Head of caudate nucleus (tissue), 42 donors: ENCODE measurements at regions not wholly inside any gene's neighbourhood (a gene's known extent, or its start where the extent isn't known, plus 50 kb on each side); places are given as distances from the start of the nearest gene placed in this dataset.

Experiments used
- DNase-seq, 42 donors: peaks; one replicate each; pipeline versions ENCODE4 v3.0.0 to v3.0.0-alpha.2; 2020 to 2021; ENCODE audit warnings: mixed read lengths in 7 of 42
- intact Hi-C: fragments of 100-400 bp; cut with DNase I; formaldehyde crosslinking; loops from one replicate; pipeline ENCODE4 v1.15.0; 2022

- intact Hi-C loops = no loop called here
- no peak for DNase-seq
Measured at GRCh38 chr2:200013906-200014305, 58.5 kb downstream of the MAIP1 start.

DNA sequence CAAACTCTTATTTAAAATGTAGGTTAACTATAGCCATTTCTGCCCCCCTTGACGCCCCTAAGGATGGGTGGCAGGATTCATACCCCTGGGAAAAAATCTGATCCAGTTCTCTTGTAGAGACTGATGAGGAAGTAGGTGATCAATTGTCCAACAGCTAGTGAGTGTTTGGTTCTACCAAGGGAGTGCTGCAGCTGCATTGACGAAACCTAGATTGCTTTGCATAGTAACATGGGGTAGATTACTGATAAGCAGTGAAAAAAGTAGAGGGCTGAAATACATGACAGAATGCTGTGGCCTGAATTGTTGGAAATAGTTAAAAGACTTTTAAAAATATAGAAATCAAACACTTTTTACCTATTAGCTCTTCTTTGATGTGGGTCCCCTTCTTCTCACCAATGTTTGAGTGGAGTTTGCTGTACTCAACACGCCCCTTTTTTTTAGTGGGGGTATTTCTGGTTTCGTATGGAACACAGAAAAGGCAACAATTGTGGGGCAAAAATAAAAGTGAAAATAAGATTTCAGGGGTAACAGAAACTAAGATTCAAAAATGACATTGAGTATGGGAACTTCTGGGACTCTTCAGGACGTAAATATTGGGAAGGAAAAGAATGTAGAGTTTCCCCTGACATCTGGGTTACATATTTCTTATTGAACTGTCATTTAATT lies 66.2 kb downstream of the MAIP1 start:
- intact Hi-C loops = no loop called here
- DNase-seq = no peak

DNA sequence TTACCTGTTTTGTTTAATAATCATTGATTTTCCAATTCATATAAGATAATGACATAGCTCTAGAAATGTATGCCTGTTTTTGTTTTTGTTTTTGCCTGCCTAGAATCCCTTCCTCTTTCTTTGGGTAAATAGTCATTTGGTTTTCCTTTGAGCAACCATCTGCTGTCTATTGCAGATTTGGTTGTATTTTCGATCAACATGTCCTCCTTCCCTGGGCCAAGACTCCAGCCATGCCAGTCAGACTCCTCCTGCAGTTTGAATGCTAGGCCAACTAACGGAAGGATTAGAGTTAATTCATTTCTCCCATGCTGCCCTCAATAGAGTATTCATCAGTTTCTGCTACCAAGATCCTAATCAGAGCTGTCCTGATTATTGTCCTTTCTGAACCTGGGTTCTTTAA lies 67.1 kb downstream of the MAIP1 start:
- no peak for DNase-seq
- intact Hi-C loops = no loop called here

GRCh38 chr2:200023570-200023969 lies 68.2 kb downstream of the MAIP1 start:
- no peak for DNase-seq
- intact Hi-C loops = no loop called here

GRCh38 chr2:200025717-200026116 lies 70.3 kb downstream of the MAIP1 start:
- DNase-seq = no peak
- intact Hi-C loops = no loop called here

- no peak for DNase-seq
- intact Hi-C loops = no loop called here
Measured at GRCh38 chr2:200026332-200027230, 71.2 kb downstream of the MAIP1 start.

DNA sequence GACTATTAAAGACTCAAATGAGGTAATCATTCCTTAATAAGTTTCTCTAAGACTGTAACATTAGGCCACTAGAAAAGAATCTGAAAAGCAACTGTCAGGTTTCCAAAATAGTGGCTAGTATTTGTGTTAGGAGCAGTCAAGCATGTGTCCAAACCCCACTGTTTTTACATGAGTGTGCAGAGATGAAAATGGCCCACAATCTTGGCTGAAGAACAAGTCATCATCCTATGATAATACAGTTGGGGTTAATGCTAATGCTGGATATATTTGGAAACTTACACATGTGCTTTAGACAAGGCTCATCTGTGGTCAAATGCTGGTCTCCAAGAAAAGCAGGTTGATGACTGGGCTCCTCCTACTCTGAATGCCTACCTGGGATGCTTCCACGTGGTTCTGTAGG lies 73.6 kb downstream of the MAIP1 start:
- intact Hi-C loops = no loop called here

DNA sequence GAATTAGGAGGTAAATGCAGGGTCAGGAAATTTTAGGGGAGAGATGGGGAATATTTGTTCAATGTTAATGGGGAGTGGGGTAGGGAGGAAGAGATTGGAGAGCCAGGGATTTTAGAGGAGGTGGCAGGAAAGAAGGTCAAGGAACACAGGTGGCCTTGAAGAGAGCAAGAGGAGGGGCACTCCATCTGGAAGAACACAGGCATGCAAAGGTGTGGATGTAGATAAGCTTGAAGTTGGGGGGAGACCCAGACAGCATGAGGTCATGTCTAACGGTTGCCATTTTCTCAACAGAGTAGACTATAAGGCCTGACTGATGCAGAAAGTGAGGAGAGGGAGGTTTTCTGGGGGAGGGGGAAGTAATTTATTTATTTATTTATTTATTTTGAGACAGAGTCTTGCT lies 77.5 kb downstream of the MAIP1 start:
- DNase-seq = no peak
- intact Hi-C loops = no loop called here

More for the DNA sequence above, 73.6 kb downstream of the MAIP1 start:
- no peak for DNase-seq

- intact Hi-C loops = no loop called here
- DNase-seq = no peak
Measured at GRCh38 chr2:200033929-200034328, 78.5 kb downstream of the MAIP1 start.

GRCh38 chr2:200034816-200035215 lies 79.4 kb downstream of the MAIP1 start:
- intact Hi-C loops = no loop called here
- no peak for DNase-seq

DNA sequence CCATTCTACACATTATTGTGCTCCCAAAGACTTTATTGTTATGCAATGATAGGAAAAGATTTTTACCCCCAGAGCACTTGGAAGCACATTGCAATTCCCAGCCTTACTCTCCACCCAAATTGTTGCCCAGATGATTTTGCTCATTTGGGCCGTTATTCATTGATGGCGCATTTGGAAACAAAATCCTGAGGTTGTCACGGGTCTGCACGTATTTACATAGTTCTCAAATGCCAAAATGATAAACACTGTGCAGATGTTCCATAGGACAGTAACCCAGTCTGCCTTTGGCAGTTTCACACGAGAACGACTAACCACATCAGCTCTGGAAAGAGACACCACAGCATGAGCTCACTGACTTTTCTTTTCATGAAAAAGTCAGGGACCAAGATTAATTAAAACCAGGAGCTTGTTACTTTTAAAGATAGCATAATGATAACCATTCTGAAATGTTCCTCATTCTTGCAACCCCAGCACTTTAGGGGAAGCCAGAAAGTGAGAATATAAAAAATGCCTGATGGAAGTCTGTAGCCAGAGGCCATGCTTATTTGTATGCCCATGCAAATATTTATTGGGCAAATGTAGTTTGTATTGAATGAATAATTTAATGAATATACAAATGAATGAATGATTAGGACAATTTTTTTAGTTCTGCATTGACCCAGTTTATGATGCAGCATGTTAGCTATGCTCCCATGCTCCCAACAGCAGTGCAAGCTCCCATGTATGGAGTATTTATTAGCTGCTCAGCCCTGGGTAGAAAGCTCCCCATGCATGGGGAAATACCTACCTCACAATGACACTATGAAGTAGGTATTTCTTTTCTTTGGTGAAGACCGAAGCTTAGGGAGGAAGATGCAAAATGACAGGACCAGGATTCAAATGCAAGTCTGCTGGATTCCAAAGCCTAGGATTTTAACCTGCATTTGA lies 84.6 kb downstream of the MAIP1 start:
- intact Hi-C loops = no loop called here
- DNase-seq = no peak

- no peak for DNase-seq
- intact Hi-C loops = no loop called here
Measured at GRCh38 chr2:200040831-200041230, 85.4 kb downstream of the MAIP1 start.

GRCh38 chr2:200041639-200042038 lies 86.3 kb downstream of the MAIP1 start:
- no peak for DNase-seq
- intact Hi-C loops = no loop called here

- DNase-seq = no peak
- intact Hi-C loops = no loop called here
Measured at GRCh38 chr2:200042102-200042735, 86.8 kb downstream of the MAIP1 start.

DNA sequence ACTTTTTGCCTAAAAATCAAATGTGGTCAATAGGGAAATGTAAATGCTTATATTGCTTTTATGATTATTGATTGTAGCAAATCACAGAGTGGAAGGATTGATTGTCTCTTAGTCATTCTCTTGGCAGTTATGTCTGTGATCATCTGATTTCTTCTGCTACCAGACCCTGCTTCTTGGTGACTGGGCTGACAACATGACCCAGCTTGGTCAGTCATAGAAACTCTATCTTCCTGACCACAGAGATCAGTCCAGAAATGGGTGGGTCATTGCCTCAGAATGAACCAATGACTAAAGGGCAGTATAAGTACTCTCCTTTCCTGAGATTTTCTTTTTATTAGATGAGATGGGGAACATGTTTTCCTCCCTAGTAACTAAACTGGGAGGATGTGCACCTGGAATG lies 87.6 kb downstream of the MAIP1 start:
- no peak for DNase-seq
- intact Hi-C loops = no loop called here

- DNase-seq = no peak
- intact Hi-C loops = no loop called here
Measured at GRCh38 chr2:200044453-200044852, 89.1 kb downstream of the MAIP1 start.

- no peak for DNase-seq
- intact Hi-C loops = no loop called here
Measured at GRCh38 chr2:200048421-200048820, 93.0 kb downstream of the MAIP1 start.

GRCh38 chr2:200049086-200049485 lies 93.7 kb downstream of the MAIP1 start:
- DNase-seq = no peak
- intact Hi-C loops = no loop called here

DNA sequence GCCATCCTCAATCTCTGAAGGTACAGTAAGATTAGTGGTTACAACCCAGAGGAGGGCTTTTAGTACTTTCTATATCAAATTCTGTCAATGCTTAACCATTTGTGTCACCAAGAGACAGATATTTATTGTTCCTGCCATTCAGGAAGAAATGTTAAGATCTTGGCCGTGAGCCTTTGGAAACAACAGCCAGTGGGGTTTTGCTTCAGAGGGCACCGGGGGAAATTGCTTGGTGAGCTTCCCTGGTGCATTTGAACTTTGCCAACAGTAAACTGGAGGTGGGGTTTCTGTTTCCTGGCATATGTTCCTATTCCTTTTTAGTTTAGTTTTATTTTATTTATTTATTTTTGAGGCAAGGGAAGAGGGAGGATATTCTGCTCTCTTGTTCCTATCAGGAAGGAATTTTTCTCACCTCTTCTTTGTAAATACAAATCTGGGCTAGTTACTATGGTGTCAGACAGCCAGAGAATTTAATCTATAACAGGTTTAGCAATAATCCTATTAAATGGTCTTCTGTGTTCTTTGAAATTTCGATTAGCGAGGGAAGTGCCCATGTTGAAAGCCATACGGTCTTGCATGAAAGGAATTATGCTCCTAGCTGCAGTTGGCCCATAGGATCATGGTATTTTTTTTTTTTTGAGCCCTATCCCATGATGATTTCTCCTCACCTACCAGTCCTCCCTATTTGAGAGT lies 95.7 kb downstream of the MAIP1 start:
- no peak for DNase-seq
- intact Hi-C loops = no loop called here
